ENCODE measurements at regions not wholly inside any gene's neighbourhood (a gene's known extent, or its start where the extent isn't known, plus 50 kb on each side); places are given as distances from the start of the nearest gene placed in this dataset.

DNA sequence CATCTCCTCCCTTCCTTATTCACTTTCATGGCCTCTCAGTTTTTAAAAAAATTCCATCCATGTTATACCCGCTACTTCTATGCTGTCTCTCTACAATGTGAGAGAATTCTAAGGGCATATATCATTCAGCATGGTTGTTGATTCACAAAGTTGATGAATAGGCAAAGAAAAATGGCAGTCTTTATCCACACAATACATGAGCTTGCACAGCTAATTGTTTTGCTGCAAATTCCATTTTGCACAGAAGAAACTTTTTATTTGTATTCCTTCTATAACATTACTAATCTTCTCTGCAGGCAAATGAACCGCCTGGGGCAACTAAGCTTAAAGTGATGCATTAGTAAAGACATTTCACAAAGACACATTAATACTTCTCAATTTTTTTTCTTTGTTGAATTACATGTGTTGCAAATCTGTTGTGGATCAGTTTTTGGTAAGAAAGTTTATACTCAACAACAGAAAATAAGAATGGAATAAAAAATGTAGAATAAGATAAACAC is 196.9 kb downstream of the LIG4 start:
- H3K4me1 ChIP-seq = peaks cover 21% of the 10 kb centered on the region
- H3K27me3 ChIP-seq (ENCODE audit: low read depth) = no peaks in the 10 kb centered on the region
- H3K4me3 ChIP-seq = no peak overlapping the region
- DNase-seq (ENCODE audit: low spot score in 2 of 2) = peak; percentile 90 to 96
- H3K36me3 ChIP-seq (replicated peaks) = no peaks in the 10 kb centered on the region
- in situ Hi-C loops (cut with MboI; ENCODE audit: low sequenced_read_pairs) = no loop called here
- H3K9me3 ChIP-seq = peaks cover 8% of the 10 kb centered on the region

DNA sequence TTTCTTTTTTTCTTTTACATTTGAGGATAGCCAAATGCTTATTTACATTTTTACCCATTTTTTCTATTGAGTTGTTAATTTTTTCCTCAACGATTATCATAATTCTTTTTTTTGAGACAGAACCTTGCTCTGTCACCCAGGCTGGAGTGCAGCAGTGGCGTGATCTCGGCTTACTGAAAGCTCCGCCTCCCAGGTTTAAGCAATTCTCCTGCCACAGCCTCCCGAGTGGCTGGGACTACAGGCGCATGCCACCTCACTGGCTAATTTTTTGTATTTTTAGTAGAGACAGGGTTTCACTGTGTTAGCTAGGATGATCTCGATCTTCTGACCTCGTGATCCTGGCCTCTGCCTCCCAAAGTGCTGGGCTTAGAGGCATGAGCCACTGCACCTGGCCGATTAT is 208.7 kb downstream of the LIG4 start:
- DNase-seq (ENCODE audit: low spot score in 2 of 2) = no peak
- in situ Hi-C loops (cut with MboI; ENCODE audit: low sequenced_read_pairs) = no loop called here
- Histone ChIP-seq H3K4me3 (no peak overlapping the region), H3K4me1 (peaks cover 33% of the 10 kb centered on the region), H3K36me3 (replicated peaks) (0 out of 2 replicates have a peak, but pooled peaks cover 2% of the 10 kb centered on the region), H3K9me3 (no peaks in the 10 kb centered on the region), H3K27me3 (ENCODE audit: low read depth) (no peaks in the 10 kb centered on the region)

DNA sequence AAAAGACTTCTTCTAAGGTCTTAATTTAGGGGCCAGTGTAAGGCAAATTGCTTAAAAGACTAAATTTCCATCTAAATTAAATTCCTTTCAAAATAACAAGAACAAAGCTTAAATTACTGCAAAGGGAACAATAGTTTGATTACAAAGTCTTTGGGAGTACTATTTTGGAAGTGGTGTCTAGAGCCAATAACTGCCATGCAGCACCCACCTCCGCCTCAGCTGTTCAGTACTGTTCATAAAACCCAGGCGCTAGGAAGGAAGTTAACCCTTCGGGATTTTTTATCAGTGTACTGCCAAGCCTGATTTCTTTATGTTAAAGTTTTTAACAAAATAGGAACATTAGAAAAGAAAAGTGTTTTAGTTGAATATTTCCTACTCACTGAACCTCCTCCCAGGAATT is 210.1 kb downstream of the LIG4 start:
- H3K4me3 ChIP-seq = no peak overlapping the region
- peaks cover 33% of the 10 kb centered on the region for H3K4me1 ChIP-seq
- no peaks in the 10 kb centered on the region for H3K27me3 ChIP-seq (ENCODE audit: low read depth)
- 0 out of 2 replicates have a peak, but pooled peaks cover 2% of the 10 kb centered on the region for H3K36me3 ChIP-seq (replicated peaks)
- H3K9me3 ChIP-seq = no peaks in the 10 kb centered on the region
- in situ Hi-C loops (cut with MboI; ENCODE audit: low sequenced_read_pairs) = no loop called here
- DNase-seq (ENCODE audit: low spot score in 2 of 2) = peak; percentile 53 to 69

DNA sequence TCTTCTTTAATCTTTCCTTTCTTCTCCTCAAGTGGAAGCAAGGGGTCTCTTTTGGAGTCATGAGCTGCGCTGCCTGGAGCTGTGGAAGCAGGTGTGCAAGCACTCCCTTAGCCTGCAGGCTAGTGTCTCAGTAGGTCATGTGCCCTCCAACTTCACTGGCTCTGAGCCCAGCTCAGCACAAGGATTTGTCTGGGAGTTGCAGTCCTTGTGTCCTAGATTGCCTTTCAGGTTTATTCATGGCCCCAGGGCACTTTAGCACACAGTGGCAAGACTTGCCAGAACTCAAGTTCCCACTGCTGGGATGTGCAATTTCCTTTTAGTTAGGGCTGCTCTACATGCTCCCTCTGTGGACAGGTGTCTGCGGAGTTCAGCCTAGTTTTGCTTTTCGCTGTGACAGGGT is 211.7 kb downstream of the LIG4 start:
- Histone ChIP-seq H3K4me3 (no peak overlapping the region), H3K27me3 (ENCODE audit: low read depth) (no peaks in the 10 kb centered on the region), H3K9me3 (no peaks in the 10 kb centered on the region), H3K4me1 (peaks cover 33% of the 10 kb centered on the region), H3K36me3 (replicated peaks) (0 out of 2 replicates have a peak, but pooled peaks cover 2% of the 10 kb centered on the region)
- DNase-seq (ENCODE audit: low spot score in 2 of 2) = peak; percentile 66 to 79
- in situ Hi-C loops (cut with MboI; ENCODE audit: low sequenced_read_pairs) = no loop called here

DNA sequence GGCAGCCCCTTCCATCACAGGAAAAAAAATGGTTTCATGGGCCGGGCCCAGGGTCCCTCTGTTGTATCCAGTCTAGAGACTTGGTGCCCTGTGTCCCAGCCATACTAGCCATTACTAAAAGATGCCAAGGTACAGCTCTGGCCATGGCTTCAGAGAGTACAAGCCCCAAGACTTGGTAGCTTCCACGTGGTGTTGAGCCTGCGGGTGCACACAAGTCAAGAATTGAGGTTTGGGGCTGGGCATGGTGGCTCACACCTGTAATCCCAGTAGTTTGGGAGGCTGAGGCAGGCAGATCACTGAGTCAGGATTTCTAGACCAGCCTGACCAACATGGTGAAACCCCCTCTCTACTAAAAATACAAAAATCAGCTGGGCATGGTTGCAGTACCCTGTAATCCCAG is 214.3 kb downstream of the LIG4 start:
- Histone ChIP-seq H3K4me1 (peaks cover 26% of the 10 kb centered on the region), H3K27me3 (ENCODE audit: low read depth) (no peaks in the 10 kb centered on the region), H3K36me3 (replicated peaks) (no peaks in the 10 kb centered on the region), H3K9me3 (no peaks in the 10 kb centered on the region), H3K4me3 (no peak overlapping the region)
- in situ Hi-C loops (cut with MboI; ENCODE audit: low sequenced_read_pairs) = no loop called here
- no peak for DNase-seq (ENCODE audit: low spot score in 2 of 2)

DNA sequence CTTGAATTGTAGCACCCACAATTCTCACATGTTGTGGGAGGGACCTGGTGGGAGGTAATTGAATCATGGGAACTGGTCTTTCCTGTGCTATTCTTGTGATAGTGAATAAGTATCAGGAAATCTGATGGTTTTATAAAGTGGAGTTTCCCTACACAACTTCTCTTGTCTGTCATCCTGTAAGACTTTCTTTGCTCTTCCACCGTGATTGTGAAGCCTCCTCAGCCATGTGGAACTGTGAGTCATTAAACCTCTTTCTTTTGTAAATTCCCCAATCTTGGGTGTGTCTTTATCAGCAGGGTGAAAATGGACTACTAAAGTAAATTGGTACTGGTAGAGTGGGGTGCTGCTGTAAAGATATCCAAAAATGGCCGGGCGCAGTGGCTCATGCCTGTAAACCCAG is 215.6 kb downstream of the LIG4 start:
- Histone ChIP-seq H3K4me3 (no peak overlapping the region), H3K4me1 (peaks cover 14% of the 10 kb centered on the region), H3K27me3 (ENCODE audit: low read depth) (no peaks in the 10 kb centered on the region), H3K9me3 (no peaks in the 10 kb centered on the region), H3K36me3 (replicated peaks) (no peaks in the 10 kb centered on the region)
- in situ Hi-C loops (cut with MboI; ENCODE audit: low sequenced_read_pairs) = no loop called here
- DNase-seq (ENCODE audit: low spot score in 2 of 2) = no peak

DNA sequence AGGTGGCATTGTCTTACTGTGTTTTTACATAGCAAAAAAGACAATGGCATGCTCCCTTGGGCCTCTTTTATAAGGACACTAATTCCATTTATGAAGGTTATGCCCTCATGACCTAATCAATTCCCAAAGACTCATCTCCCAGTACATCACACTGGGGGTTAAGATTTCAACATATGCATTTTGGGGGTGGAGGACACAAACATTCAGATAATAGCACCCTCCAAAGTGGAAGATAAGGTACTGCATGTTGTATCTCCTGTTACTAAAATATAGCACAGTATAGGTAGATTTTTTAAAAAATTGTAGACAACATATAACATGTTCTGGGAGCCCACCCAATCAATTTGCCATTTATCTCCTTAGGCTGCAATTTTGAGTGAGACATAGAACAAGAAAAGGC is 221.2 kb downstream of the LIG4 start:
- Histone ChIP-seq H3K4me3 (no peak overlapping the region), H3K36me3 (replicated peaks) (no peaks in the 10 kb centered on the region), H3K27me3 (ENCODE audit: low read depth) (no peaks in the 10 kb centered on the region), H3K4me1 (no peaks in the 10 kb centered on the region), H3K9me3 (no peaks in the 10 kb centered on the region)
- in situ Hi-C loops (cut with MboI; ENCODE audit: low sequenced_read_pairs) = no loop called here
- no peak for DNase-seq (ENCODE audit: low spot score in 2 of 2)

DNA sequence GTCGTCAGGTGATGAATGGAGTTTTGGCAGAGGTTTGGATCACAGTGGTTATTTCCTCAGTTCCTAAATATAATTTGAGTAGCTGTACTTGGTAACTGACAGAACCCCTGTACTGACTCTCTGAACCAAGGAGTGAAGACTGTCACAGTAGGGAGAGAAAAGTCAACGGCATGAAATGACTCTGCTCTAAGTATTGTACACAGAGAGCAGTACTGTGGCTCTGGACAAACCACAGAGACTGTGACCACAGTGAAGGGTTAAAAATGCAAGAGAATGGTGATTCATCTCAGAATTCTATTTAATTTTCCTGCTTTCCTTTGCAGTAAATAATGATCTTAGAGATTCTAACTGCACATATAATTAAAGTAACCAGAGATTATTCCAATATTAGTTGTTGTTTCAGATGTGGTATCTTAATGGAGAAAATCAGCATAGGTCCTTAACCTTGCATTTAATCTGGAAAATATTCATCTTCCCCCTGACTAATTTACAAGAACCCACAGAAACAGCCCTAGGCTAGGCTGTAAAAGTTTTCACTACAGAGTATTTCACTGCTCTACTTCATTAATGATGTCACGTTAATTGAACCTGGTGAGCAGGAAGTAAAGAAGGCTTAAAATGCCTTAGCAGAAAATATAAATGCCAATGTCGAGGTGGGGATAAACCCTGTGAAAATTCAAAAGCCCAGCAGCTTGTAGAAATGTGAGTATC is 221.9 kb downstream of the LIG4 start:
- H3K36me3 ChIP-seq (replicated peaks) = no peaks in the 10 kb centered on the region
- H3K4me1 ChIP-seq = no peaks in the 10 kb centered on the region
- DNase-seq (ENCODE audit: low spot score in 2 of 2) = no peak
- in situ Hi-C loops (cut with MboI; ENCODE audit: low sequenced_read_pairs) = no loop called here
- no peaks in the 10 kb centered on the region for H3K27me3 ChIP-seq (ENCODE audit: low read depth)
- no peaks in the 10 kb centered on the region for H3K9me3 ChIP-seq
- no peak overlapping the region for H3K4me3 ChIP-seq

DNA sequence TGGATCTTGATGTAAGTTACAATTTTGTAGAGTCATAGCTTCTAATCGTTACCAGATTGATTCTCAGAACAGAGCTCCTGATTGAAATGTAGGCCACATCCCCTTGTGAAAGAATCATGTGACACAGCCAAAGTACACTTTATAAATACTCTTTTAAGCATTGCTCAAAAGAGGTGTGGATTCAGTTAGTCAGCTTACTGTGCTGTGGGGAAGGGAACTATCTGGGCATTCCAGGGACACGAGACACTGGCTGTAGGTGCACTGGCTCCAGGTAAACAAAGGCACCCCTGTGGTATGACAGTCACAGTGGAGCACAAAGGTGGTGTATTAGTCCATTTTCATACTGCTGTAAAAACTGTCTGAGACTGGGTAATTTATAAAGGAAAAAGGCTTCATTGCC is 222.8 kb downstream of the LIG4 start:
- DNase-seq (ENCODE audit: low spot score in 2 of 2) = no peak
- no peaks in the 10 kb centered on the region for H3K27me3 ChIP-seq (ENCODE audit: low read depth)
- H3K4me1 ChIP-seq = no peaks in the 10 kb centered on the region
- in situ Hi-C loops (cut with MboI; ENCODE audit: low sequenced_read_pairs) = no loop called here
- no peaks in the 10 kb centered on the region for H3K9me3 ChIP-seq
- H3K36me3 ChIP-seq (replicated peaks) = no peaks in the 10 kb centered on the region
- no peak overlapping the region for H3K4me3 ChIP-seq

DNA sequence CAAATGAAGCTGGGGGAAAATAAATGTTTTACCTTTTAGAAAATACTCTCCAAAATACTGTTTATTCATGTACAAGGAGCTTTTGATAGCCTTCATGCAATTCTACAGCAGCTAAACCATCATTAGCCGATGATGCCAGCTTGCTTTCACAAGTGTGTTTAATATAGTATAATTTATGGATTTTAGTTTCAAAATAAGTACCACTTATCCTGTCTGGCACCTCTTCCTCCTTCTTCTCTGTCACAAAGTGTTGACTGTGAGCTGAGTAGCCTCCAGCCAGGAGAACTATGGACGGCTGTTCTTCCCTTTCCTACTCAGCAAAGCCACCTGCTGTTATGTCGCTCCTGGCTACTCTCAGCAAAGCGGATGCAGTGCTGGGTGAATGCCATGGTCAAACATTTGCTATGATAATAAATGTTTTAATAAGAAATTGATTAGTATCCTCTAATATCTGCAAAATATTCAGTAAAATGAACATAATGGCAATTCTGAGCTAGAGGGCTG is 238.2 kb downstream of the LIG4 start:
- no peak for DNase-seq (ENCODE audit: low spot score in 2 of 2)
- Histone ChIP-seq H3K4me1 (no peaks in the 10 kb centered on the region), H3K27me3 (ENCODE audit: low read depth) (no peaks in the 10 kb centered on the region), H3K4me3 (no peak overlapping the region), H3K36me3 (replicated peaks) (no peaks in the 10 kb centered on the region), H3K9me3 (no peaks in the 10 kb centered on the region)
- in situ Hi-C loops (cut with MboI; ENCODE audit: low sequenced_read_pairs) = no loop called here

DNA sequence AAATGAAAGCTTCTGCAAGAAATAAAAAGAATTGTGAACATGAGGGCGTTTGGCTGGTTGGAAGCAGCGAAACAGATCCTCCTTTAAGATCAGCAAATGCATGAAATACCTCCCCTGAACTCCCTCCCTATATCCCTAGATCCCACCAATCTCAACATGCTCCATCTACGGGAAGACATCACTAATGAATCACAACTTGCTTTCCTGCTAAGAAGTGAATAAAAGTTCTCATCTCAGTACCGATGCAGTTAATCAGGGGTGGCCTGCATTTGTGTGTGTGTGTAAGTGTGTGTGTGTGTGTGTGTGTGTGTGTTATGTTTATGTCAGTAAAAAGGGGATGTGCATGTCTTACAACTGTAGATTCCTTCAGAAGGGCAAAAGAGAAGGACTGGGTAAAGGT is 238.7 kb downstream of the LIG4 start:
- H3K4me1 ChIP-seq = no peaks in the 10 kb centered on the region
- H3K27me3 ChIP-seq (ENCODE audit: low read depth) = no peaks in the 10 kb centered on the region

DNA sequence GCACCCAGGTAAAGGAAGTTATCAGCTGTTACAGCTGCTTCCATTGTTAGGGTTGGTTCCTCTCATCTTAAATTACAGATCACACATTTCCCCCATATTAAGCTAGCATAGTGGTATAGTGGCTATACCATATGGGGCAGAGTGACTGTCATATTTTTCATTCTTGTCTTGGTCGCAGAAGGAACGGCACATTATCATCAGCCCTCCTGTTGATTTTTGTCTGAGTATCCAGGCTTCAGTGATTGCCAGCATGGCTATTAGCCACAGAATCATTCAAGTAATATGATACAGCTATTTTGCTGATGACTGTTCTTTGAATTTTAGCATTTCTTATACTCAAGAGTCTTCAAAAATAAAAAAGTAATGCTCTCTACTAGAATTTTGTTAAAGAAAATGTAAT is 240.9 kb downstream of the LIG4 start:
- Histone ChIP-seq H3K36me3 (replicated peaks) (no peaks in the 10 kb centered on the region), H3K9me3 (no peaks in the 10 kb centered on the region), H3K4me1 (no peaks in the 10 kb centered on the region), H3K4me3 (no peak overlapping the region), H3K27me3 (ENCODE audit: low read depth) (no peaks in the 10 kb centered on the region)
- DNase-seq (ENCODE audit: low spot score in 2 of 2) = no peak
- in situ Hi-C loops (cut with MboI; ENCODE audit: low sequenced_read_pairs) = no loop called here

More for the DNA sequence above, 238.7 kb downstream of the LIG4 start:
- Histone ChIP-seq H3K36me3 (replicated peaks) (no peaks in the 10 kb centered on the region), H3K9me3 (no peaks in the 10 kb centered on the region), H3K4me3 (no peak overlapping the region)
- no peak for DNase-seq (ENCODE audit: low spot score in 2 of 2)
- in situ Hi-C loops (cut with MboI; ENCODE audit: low sequenced_read_pairs) = no loop called here

DNA sequence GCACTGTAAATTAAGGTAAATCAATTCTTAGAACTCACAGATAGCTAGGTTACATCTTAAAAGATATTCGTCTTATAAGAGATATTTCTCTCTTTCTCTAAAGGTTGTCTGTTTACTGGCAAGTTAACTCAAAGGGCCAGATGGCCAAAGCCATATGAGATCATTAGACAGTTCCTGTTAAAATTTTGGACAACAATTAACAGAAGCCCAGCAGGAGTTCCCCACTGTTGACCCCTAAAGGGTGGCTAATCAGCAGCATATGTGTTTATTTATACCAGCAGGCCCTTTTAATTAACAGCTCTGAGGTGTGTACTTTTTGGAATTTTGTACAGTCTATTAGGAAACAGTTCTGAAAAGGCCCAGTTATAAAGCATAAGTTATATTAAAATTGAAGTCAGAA is 245.8 kb downstream of the LIG4 start:
- Histone ChIP-seq H3K4me1 (no peaks in the 10 kb centered on the region), H3K9me3 (no peaks in the 10 kb centered on the region)

DNA sequence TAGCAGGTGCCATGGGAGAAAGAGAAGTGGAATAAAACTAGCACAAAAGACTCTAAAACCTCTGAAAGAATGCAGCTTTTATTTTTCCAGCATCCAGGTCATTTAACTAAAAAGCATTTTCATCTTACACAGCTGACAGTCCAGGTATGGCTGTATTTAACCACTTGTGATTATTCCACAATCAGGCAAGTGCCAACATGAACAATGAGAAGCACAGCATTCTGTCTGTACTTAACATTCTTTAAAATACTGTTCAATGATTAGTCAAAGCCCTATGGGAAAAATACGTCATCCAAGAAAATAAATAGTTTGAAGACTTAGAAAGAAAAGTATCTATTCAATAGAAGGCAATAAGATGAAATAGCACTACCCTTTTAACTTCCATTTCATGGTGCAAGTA is 246.9 kb downstream of the LIG4 start:
- no peaks in the 10 kb centered on the region for H3K27me3 ChIP-seq (ENCODE audit: low read depth)
- no peaks in the 10 kb centered on the region for H3K4me1 ChIP-seq
- no peak for DNase-seq (ENCODE audit: low spot score in 2 of 2)
- H3K9me3 ChIP-seq = no peaks in the 10 kb centered on the region
- in situ Hi-C loops (cut with MboI; ENCODE audit: low sequenced_read_pairs) = no loop called here
- no peak overlapping the region for H3K4me3 ChIP-seq
- H3K36me3 ChIP-seq (replicated peaks) = no peaks in the 10 kb centered on the region

More for the DNA sequence above, 245.8 kb downstream of the LIG4 start:
- H3K27me3 ChIP-seq (ENCODE audit: low read depth) = no peaks in the 10 kb centered on the region
- no peak for DNase-seq (ENCODE audit: low spot score in 2 of 2)
- in situ Hi-C loops (cut with MboI; ENCODE audit: low sequenced_read_pairs) = no loop called here
- H3K36me3 ChIP-seq (replicated peaks) = no peaks in the 10 kb centered on the region
- H3K4me3 ChIP-seq = no peak overlapping the region

DNA sequence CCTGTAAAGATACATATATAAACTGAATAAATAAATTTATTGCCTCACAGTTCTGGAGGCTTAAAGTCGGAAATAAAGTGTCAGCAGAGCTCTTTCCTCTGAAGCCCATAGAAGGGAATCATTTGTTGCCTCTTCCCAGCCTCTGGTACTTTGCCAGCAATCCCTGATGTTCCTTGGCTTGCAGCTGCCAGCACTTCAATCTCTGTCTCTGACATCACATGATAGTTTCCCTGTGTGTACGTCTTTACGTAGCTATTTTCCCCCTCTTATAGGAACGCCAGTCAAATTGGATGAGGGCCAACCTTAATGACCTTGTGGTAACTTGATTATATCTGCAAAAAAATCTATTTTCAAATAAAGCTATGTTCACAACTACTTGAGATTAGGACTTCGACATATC is 250.9 kb downstream of the LIG4 start:
- Histone ChIP-seq H3K36me3 (replicated peaks) (no peaks in the 10 kb centered on the region), H3K4me1 (no peaks in the 10 kb centered on the region), H3K27me3 (ENCODE audit: low read depth) (no peaks in the 10 kb centered on the region), H3K9me3 (no peaks in the 10 kb centered on the region), H3K4me3 (no peak overlapping the region)
- DNase-seq (ENCODE audit: low spot score in 2 of 2) = no peak
- in situ Hi-C loops (cut with MboI; ENCODE audit: low sequenced_read_pairs) = no loop called here

Data from HAP-1 (cell line).